HG03439 (cell line): ENCODE measurements at regions not wholly inside any gene's neighbourhood (a gene's known extent, or its start where the extent isn't known, plus 50 kb on each side); places are given as distances from the start of the nearest gene placed in this dataset.
"Not testable (repeated sequence)": the region's sequence is repeated elsewhere in the genome, so short reads cannot be mapped to it uniquely, and the experiment has no call there.

Source experiments
- ATAC-seq: cut with Tn5 transposase; IDR thresholded peaks from one replicate; pipeline ENCODE4 v1.9.1; 2021; ENCODE audit warnings: mild to moderate bottlenecking, moderate library complexity; ENCODE audit not compliant: unreplicated experiment

GRCh38 chr9:22649384-22649783 lies 202.8 kb downstream of the DMRTA1 start:
- ATAC-seq = no peak

- ATAC-seq = no peak
These were observed 203.5 kb downstream of the DMRTA1 start for GRCh38 chr9:22650145-22650544.

GRCh38 chr9:22650946-22651345 lies 204.3 kb downstream of the DMRTA1 start:
- no peak for ATAC-seq

- no peak for ATAC-seq
These were observed 208.2 kb downstream of the DMRTA1 start for GRCh38 chr9:22654833-22655232.

GRCh38 chr9:22657713-22658112 lies 211.1 kb downstream of the DMRTA1 start:
- no peak for ATAC-seq

GRCh38 chr9:22658484-22658883 lies 211.9 kb downstream of the DMRTA1 start:
- not testable (repeated sequence) for ATAC-seq

- no peak for ATAC-seq
These were observed 235.9 kb downstream of the DMRTA1 start for GRCh38 chr9:22682536-22682935.

- ATAC-seq = no peak
These were observed 236.5 kb downstream of the DMRTA1 start for GRCh38 chr9:22682961-22683699.

- ATAC-seq = no peak
These were observed 237.1 kb downstream of the DMRTA1 start for GRCh38 chr9:22683700-22684075.

- no peak for ATAC-seq
These were observed 246.5 kb downstream of the DMRTA1 start for GRCh38 chr9:22693156-22693555.

- no peak for ATAC-seq
These were observed 253.5 kb downstream of the DMRTA1 start for GRCh38 chr9:22700171-22700570.

GRCh38 chr9:22718653-22719052 lies 272.0 kb downstream of the DMRTA1 start:
- ATAC-seq = no peak

GRCh38 chr9:22722492-22722891 lies 275.9 kb downstream of the DMRTA1 start:
- ATAC-seq = no peak

- ATAC-seq = no peak
These were observed 285.2 kb downstream of the DMRTA1 start for GRCh38 chr9:22731786-22732185.

- no peak for ATAC-seq
These were observed 293.1 kb downstream of the DMRTA1 start for GRCh38 chr9:22739712-22740111.

- ATAC-seq = no peak
These were observed 294.2 kb downstream of the DMRTA1 start for GRCh38 chr9:22740781-22741180.

GRCh38 chr9:22742401-22742800 lies 295.8 kb downstream of the DMRTA1 start:
- ATAC-seq = no peak

- ATAC-seq = no peak
These were observed 327.0 kb downstream of the DMRTA1 start for GRCh38 chr9:22773501-22774220.

GRCh38 chr9:22790329-22790728 lies 343.7 kb downstream of the DMRTA1 start:
- no peak for ATAC-seq

- ATAC-seq = no peak
These were observed 362.3 kb downstream of the DMRTA1 start for GRCh38 chr9:22808876-22809275.

GRCh38 chr9:22809371-22809770 lies 362.7 kb downstream of the DMRTA1 start:
- ATAC-seq = no peak

GRCh38 chr9:22813529-22813928 lies 366.9 kb downstream of the DMRTA1 start:
- ATAC-seq = no peak
